ENCODE measurements at regions not wholly inside any gene's neighbourhood (a gene's known extent, or its start where the extent isn't known, plus 50 kb on each side); places are given as distances from the start of the nearest gene placed in this dataset.
"Not testable (repeated sequence)": the region's sequence is repeated elsewhere in the genome, so short reads cannot be mapped to it uniquely, and the experiment has no call there.

DNA sequence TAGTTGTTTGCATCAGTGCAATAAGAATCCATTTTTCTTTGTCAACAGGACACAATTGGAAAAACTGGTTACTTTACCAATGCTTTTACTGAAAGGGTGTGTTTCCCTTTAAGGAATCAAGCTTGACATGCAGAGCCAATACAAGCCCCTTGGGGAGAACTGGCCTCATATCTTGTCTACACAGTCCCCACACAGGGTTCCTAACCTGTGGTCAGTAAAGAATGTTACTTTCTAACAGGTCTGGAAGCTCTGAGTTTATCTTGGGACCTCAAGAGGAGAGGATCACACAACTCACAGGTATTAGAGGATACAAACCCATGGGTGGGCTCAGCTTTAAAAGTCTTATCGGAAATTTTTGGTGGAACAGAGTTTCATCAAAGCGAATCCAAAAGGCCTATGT lies 78.1 kb upstream of the PRL start:
- H3K27me3 ChIP-seq (ENCODE audit: low read depth); in situ Hi-C loops (cut with MboI; ENCODE audit: low sequenced_read_pairs); H3K9me3 ChIP-seq; H3K4me3 ChIP-seq; H3K36me3 ChIP-seq (replicated peaks); H3K4me1 ChIP-seq; DNase-seq (ENCODE audit: low spot score in 2 of 2): not testable (repeated sequence)

DNA sequence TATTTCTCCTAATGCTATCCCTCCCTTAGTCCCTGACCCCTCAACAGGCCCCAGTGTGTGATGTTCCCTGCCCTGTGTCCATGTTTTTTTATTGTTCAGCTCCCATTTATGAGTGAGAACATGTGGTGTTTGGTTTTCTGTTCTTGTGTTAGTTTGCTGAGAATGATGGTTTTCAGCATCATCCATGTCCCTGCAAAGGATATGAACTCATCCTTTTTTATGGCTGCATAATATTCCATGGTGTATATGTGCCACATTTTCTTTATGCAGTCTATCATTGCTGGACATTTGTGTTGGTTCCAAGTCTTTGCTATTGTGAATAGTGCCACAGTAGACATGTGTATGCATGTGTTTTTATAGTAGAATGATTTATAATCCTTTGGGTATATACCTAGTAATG lies 79.5 kb upstream of the PRL start:
- H3K4me1 ChIP-seq; H3K9me3 ChIP-seq; H3K27me3 ChIP-seq (ENCODE audit: low read depth); in situ Hi-C loops (cut with MboI; ENCODE audit: low sequenced_read_pairs); H3K36me3 ChIP-seq (replicated peaks); H3K4me3 ChIP-seq; DNase-seq (ENCODE audit: low spot score in 2 of 2): not testable (repeated sequence)

DNA sequence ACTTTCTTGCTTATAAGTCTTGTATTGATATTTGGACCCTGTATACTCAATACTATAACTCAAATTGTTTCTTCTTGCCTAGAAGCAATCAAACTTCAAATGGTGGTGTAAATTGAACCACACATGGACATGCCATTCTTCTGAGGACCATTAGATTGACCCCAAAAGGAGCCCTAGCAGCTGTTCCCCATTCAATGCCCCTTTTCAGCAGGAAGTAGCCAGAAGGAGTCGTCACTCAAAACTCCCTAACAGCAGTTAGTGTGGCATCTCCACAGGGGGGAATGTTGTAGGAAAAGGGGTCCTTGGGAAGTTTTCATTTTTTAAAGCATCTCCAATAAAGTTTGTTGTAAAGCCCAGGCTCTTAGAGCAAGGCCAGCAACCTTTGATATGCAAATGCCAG lies 81.7 kb upstream of the PRL start:
- DNase-seq (ENCODE audit: low spot score in 2 of 2); H3K4me3 ChIP-seq; H3K4me1 ChIP-seq; H3K9me3 ChIP-seq; in situ Hi-C loops (cut with MboI; ENCODE audit: low sequenced_read_pairs); H3K36me3 ChIP-seq (replicated peaks); H3K27me3 ChIP-seq (ENCODE audit: low read depth): not testable (repeated sequence)

DNA sequence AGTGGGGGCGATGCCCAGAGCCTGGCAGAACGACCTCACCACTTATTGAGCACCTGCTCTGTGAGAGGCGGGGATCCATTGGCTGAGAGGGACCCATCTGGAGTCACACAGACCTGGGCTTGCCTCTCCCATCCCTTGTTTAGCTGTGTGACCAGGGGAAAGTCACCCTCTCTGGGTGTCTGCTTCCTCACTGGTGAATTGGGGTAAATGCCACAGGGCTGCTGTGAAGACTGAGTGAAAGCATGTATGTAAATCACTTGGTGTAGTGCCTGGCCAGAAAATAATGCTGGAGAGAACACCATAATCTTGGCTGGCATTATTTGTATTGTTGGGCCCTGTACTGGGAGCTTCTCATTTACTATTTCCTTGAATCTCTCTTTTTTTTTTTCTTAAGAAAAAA lies 83.4 kb upstream of the PRL start:
- in situ Hi-C loops (cut with MboI; ENCODE audit: low sequenced_read_pairs): no loop called here
- no peaks in the 10 kb centered on the region for H3K27me3 ChIP-seq (ENCODE audit: low read depth)
- H3K4me1 ChIP-seq: 0 out of 2 replicates have a peak, but pooled peaks cover 4% of the 10 kb centered on the region
- H3K9me3 ChIP-seq: no peaks in the 10 kb centered on the region
- no peaks in the 10 kb centered on the region for H3K36me3 ChIP-seq (replicated peaks)
- H3K4me3 ChIP-seq: no peak overlapping the region
- no peak for DNase-seq (ENCODE audit: low spot score in 2 of 2)

DNA sequence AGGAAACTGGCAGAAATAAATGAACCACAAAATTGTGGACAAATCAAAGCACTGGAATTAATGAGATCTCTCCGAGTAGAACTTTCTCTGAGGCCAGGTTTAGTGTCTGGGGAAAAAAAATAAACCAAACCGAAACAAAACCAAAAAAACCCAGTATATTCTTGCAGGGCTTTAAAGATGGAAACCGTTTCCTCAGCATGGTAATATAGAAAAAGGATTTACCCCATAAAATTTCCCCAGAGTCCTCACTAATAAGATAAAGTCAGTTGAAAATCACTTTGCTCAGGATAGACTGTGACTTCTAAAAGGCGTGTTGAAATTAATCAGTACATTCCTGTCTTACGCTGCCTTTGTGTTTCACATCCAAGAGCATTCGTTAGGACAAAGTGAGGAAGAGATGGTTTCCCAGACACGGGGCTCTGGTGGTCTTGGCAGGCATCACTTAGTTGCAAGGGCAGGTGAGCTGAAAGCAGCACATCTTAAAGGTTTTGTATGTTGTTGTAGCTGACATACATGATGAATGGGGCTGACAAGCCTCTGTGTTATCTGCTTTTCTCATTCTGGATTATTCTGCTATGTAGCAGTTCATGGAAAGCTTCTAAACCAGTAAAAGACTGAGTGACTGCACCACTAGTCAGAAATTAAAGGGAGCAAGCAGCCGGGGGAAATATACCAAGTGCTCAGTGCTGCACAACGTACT lies 85.2 kb upstream of the PRL start:
- in situ Hi-C loops (cut with MboI; ENCODE audit: low sequenced_read_pairs): no loop called here

DNA sequence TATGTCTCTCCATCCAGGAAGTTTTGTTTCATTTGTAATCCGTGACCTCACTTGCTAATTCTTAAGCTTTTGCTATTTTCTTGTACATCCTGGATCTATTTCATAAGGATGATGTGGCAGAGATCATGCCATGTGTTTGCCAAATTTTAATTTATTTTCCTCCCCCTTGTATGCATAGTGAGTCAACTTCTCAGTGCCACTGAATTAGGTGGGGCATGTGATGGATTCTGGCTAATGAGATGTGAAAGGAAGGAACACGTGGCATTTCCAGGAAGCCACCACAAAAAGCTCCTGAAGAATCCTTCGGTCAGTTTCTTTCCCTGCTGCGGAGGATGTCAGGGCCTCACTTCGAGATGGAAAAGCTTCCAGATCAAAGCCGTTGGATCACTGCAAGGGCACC lies 86.2 kb upstream of the PRL start:
- Histone ChIP-seq H3K27me3 (ENCODE audit: low read depth) (no peaks in the 10 kb centered on the region), H3K36me3 (replicated peaks) (no peaks in the 10 kb centered on the region), H3K4me1 (0 out of 2 replicates have a peak, but pooled peaks cover 4% of the 10 kb centered on the region), H3K9me3 (no peaks in the 10 kb centered on the region), H3K4me3 (no peak overlapping the region)
- in situ Hi-C loops (cut with MboI; ENCODE audit: low sequenced_read_pairs): no loop called here
- no peak for DNase-seq (ENCODE audit: low spot score in 2 of 2)

More for the DNA sequence above, 85.2 kb upstream of the PRL start:
- no peak for DNase-seq (ENCODE audit: low spot score in 2 of 2)
- Histone ChIP-seq H3K27me3 (ENCODE audit: low read depth) (no peaks in the 10 kb centered on the region), H3K4me1 (0 out of 2 replicates have a peak, but pooled peaks cover 4% of the 10 kb centered on the region), H3K9me3 (no peaks in the 10 kb centered on the region), H3K36me3 (replicated peaks) (no peaks in the 10 kb centered on the region), H3K4me3 (no peak overlapping the region)

DNA sequence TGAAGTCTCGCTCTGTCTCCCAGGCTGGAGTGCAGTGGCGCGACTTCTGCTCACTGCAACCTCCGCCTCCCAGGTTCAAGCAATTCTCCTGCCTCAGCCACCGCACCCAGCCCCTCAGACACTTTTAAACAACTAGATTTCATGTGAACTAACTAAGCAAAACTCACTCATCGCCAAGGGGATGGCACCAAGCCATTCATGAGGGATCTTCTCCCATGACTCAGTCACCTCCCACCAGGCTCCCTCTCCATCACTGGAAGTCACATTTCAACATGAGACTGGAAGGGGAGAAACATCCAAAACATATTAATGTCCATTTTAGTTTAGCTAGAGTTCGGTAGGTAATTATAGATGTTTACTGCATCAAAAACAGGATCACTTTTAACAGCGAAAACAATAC lies 95.9 kb upstream of the PRL start:
- peaks cover 25% of the 10 kb centered on the region for H3K4me1 ChIP-seq
- in situ Hi-C loops (cut with MboI; ENCODE audit: low sequenced_read_pairs): no loop called here
- no peak overlapping the region for H3K4me3 ChIP-seq
- H3K27me3 ChIP-seq (ENCODE audit: low read depth): no peaks in the 10 kb centered on the region
- no peaks in the 10 kb centered on the region for H3K36me3 ChIP-seq (replicated peaks)
- no peak for DNase-seq (ENCODE audit: low spot score in 2 of 2)
- H3K9me3 ChIP-seq: no peaks in the 10 kb centered on the region

DNA sequence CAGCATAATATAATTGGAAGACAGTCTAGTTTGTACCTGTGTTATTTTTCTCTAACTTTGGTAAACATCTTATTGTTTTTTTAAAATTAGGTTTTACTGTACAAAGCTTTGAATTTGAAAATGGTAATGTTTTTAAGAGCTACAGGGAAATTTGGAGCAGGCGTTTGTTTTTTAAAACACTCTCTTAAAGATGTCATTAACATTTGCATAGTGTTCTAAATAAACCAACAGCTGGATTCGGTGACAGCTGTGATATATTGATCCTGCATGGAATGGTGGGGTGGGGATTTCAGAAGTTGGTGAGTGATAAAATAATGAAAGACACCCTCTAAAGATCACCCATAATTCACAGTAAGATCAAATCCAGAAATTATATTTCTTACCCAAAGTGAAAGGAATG lies 97.9 kb upstream of the PRL start:
- DNase-seq (ENCODE audit: low spot score in 2 of 2): peak in 1 of 2 experiments; percentile 20
- Histone ChIP-seq H3K9me3 (no peaks in the 10 kb centered on the region), H3K4me3 (no peak overlapping the region), H3K27me3 (ENCODE audit: low read depth) (no peaks in the 10 kb centered on the region), H3K4me1 (peaks cover 25% of the 10 kb centered on the region), H3K36me3 (replicated peaks) (no peaks in the 10 kb centered on the region)
- in situ Hi-C loops (cut with MboI; ENCODE audit: low sequenced_read_pairs): no loop called here

DNA sequence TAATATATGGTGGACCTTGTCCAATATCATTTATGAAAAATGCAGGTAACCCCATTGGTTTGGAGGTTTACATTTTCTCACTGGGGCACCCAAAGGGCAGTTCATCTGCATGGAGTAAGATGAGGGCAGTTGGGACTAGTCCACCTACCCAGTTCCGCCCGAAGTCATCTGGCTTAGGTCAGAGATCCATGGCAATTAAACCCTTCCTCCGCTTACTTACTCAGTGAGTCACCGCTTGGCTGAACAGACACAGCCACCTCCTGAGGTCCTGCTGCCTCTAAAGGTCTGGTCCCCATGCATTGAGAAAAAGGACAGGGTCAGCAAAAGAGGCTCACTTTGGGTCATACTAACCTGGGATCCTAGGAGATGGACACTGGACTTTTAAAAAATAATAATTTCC lies 102.9 kb upstream of the PRL start:
- H3K36me3 ChIP-seq (replicated peaks): no peaks in the 10 kb centered on the region
- H3K27me3 ChIP-seq (ENCODE audit: low read depth): no peaks in the 10 kb centered on the region
- no peak for DNase-seq (ENCODE audit: low spot score in 2 of 2)
- H3K4me3 ChIP-seq: no peak overlapping the region
- in situ Hi-C loops (cut with MboI; ENCODE audit: low sequenced_read_pairs): no loop called here
- no peaks in the 10 kb centered on the region for H3K9me3 ChIP-seq
- peaks cover 21% of the 10 kb centered on the region for H3K4me1 ChIP-seq

DNA sequence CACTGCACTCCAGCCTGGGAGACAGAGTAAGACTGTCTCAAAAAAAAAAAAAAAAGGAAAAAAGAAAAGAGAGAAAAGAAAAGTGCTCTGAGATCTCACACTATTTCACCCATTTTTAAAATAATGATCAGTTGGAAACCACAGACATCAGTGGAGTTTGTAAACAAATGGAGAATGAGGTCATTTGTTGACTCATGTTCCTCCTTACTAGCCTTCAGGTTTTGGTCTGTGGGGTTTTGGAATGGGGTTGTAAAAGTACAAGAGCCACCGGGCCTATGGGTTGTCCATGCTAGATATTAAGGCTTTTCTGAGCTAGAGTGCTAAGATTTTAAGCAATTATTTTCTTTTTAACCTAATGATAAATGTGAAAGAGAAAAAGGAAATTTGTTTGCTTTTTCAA lies 104.4 kb upstream of the PRL start:
- in situ Hi-C loops (cut with MboI; ENCODE audit: low sequenced_read_pairs): no loop called here
- Histone ChIP-seq H3K27me3 (ENCODE audit: low read depth) (no peaks in the 10 kb centered on the region), H3K4me1 (peaks cover 6% of the 10 kb centered on the region)

DNA sequence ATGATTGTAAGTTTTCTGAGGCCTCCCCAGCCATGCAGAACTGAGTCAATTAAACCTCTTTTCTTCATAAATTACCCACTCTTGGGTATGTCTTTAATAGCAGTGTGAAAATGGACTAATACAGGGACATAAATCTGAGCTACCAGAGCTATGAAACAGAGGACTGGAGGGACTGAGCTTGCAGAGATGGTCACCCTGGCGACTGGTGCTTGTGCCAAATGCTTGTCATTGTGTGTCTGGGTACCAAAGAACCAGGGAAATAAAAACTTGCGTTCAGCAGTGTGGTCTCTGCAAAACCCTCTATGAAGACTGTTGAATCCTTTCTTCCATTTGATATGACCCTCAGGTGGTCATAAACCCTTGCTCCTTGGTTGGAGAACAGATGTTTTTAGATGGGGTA lies 105.1 kb upstream of the PRL start:
- in situ Hi-C loops (cut with MboI; ENCODE audit: low sequenced_read_pairs): no loop called here
- H3K27me3 ChIP-seq (ENCODE audit: low read depth): no peaks in the 10 kb centered on the region
- no peaks in the 10 kb centered on the region for H3K36me3 ChIP-seq (replicated peaks)
- DNase-seq (ENCODE audit: low spot score in 2 of 2): no peak
- peaks cover under 1% of the 10 kb centered on the region for H3K4me1 ChIP-seq
- no peaks in the 10 kb centered on the region for H3K9me3 ChIP-seq
- H3K4me3 ChIP-seq: no peak overlapping the region

More for the DNA sequence above, 104.4 kb upstream of the PRL start:
- DNase-seq (ENCODE audit: low spot score in 2 of 2): no peak
- H3K9me3 ChIP-seq: no peaks in the 10 kb centered on the region
- H3K36me3 ChIP-seq (replicated peaks): no peaks in the 10 kb centered on the region
- H3K4me3 ChIP-seq: no peak overlapping the region

DNA sequence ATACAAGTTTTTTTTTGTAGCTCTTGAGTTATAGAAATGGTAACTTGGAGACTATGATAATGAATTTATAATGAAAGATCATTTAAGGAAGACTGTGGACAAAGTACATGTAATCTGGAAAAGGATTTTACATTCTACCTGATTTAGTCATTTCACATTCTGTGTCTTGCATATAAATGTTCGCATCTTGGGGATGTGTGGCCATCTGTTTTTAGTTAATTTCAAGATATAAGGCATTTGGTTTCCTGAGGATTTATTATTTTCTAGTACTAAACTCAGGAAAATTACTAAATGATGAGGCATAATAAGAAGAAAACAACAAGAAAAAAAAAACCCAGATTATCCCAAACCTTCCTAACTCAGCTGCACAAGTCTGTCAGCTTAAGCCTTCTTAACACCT lies 112.7 kb upstream of the PRL start:
- Histone ChIP-seq H3K27me3 (ENCODE audit: low read depth) (no peaks in the 10 kb centered on the region), H3K9me3 (no peaks in the 10 kb centered on the region), H3K4me3 (no peak overlapping the region), H3K36me3 (replicated peaks) (no peaks in the 10 kb centered on the region), H3K4me1 (peaks cover 15% of the 10 kb centered on the region)
- in situ Hi-C loops (cut with MboI; ENCODE audit: low sequenced_read_pairs): no loop called here
- DNase-seq (ENCODE audit: low spot score in 2 of 2): no peak

DNA sequence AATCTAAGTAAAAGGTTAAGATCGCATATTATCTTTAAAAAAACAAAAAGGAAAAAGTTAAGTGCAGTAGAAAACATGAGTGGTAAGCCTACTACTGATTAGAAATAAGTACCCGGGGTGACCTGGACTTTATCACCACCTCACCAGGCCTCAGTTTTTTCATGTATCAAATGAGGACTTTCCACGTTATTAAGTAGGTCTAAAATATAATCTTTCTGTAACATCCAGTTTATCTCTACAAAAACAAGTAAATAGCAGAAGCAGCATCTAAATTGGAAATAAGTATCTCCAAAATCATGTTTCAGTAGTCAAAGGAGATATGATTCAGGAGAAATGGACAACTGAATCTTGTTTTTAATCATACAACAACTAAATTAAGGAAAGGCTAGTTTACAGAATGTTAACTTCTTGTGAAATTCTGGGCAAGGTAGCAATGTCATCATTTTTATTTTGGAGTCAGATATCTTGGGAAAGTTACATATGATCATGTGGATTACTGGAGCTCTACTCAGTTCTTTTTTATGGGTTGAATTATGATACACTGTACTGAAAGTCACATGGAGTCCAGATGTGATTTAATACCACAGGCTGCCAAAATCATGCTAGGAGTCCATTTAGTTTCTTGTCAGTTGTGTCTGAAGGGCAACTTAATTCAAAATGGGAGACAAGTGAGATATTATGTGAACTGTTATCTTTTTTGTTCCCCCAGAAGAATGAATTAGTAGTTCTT lies 114.7 kb upstream of the PRL start:
- no peak overlapping the region for H3K4me3 ChIP-seq
- H3K9me3 ChIP-seq: no peaks in the 10 kb centered on the region
- no peaks in the 10 kb centered on the region for H3K27me3 ChIP-seq (ENCODE audit: low read depth)
- H3K4me1 ChIP-seq: peaks cover 23% of the 10 kb centered on the region
- DNase-seq (ENCODE audit: low spot score in 2 of 2): no peak
- in situ Hi-C loops (cut with MboI; ENCODE audit: low sequenced_read_pairs): no loop called here
- no peaks in the 10 kb centered on the region for H3K36me3 ChIP-seq (replicated peaks)

DNA sequence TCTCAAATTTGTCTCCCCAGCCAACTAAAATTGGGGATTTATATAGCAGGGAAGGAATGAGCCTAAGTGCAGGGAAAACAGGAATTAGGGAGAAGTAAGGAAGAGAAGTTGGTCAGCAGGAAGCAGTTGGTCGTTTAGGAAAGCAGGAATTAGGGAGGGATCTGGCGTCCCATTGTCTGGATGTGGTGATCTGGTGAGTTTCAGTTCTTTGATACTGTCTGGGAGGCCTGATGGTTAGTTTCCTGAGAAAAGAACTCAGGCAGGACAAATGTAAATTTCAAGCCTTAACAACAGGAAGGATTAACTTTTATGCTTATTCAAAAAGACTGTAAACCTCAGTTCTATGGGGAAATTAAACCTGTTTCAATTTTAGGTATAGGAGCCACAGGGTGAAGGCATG lies 116.2 kb upstream of the PRL start:
- Histone ChIP-seq H3K36me3 (replicated peaks) (no peaks in the 10 kb centered on the region), H3K4me1 (peaks cover 23% of the 10 kb centered on the region), H3K4me3 (no peak overlapping the region), H3K9me3 (no peaks in the 10 kb centered on the region; the same call in 1 of the 2 replicates), H3K27me3 (ENCODE audit: low read depth) (no peaks in the 10 kb centered on the region)
- peak; percentile 56 to 68 for DNase-seq (ENCODE audit: low spot score in 2 of 2)
- in situ Hi-C loops (cut with MboI; ENCODE audit: low sequenced_read_pairs): no loop called here

Data from HAP-1 (cell line).